ENCODE measurements at regions not wholly inside any gene's neighbourhood (a gene's known extent, or its start where the extent isn't known, plus 50 kb on each side); places are given as distances from the start of the nearest gene placed in this dataset.

DNA sequence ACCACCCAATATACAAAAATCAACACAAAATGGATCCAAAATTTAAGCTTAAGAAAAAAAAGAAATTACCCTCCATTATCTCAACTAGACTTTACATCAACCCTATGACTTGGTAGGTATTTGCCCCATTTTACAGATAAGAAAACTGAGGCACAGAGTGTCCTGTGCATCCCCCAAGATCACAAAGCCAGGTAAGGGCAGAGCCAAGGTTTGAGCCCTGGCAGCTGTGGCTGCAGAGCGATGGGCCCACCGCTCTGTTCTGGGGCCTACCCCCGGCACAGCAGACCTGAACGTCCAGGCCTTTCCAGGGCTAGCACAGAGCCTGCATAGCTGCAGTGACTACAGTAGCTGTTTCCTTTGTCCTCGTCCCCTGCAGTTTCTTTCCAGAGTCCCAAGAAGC lies 417.6 kb downstream of the SOX9 start:
- Mint-ChIP-seq H3K27me3 (peaks cover 31 to 58% of the 10 kb centered on the region in 2 donors), H3K9me3 (peaks cover 0 to 4% (median 3%) of the 10 kb centered on the region in 3 donors), H3K4me1 (peaks cover 3 to 8% (median 6%) of the 10 kb centered on the region in 3 donors), H3K27ac (no peak overlapping the region), H3K4me3 (no peak overlapping the region), H3K36me3 (no peaks in the 10 kb centered on the region)
- Histone ChIP-seq H3K27ac (ENCODE audit: low read length) (no peak overlapping the region), H3K9me3 (no peaks in the 10 kb centered on the region), H3K4me3 (ENCODE audit: control insufficient read depth in 1 of 2, extremely low read depth in 1 of 2, low read length in 1 of 2) (no peak overlapping the region), H3K36me3 (ENCODE audit: control insufficient read depth in 2 of 2, extremely low read depth in 1 of 2, insufficient read depth in 1 of 2, low read length in 1 of 2) (no peaks in the 10 kb centered on the region), H3K27me3 (replicated peaks in 1 of 2; ENCODE audit: control insufficient read depth in 2 of 2, extremely low read depth in 1 of 2, insufficient read depth in 2 of 2, low read length in 1 of 2) (peaks cover 0 to 33% of the 10 kb centered on the region in 2 experiments), H3K4me1 (ENCODE audit: control insufficient read depth in 1 of 2, extremely low read depth in 1 of 2, insufficient read depth in 2 of 2, low read length in 2 of 2) (peaks cover 0 to 3% of the 10 kb centered on the region in 2 experiments)
- no peak for DNase-seq
- no peak for ATAC-seq (replicated peaks in 1 of 4)
- WGBS (ENCODE audit: insufficient coverage), result 90% methylated on average over 4 of the region's 5 CpGs
- ChIA-PET POLR2A (interaction anchor here in 1 of 2 donors (0.6 kb wide), 1 partner anchor 312 kb away, joined by 8 read pairs; no protein-coding TSS in a partner anchor), CTCF (interaction anchor here in 1 of 2 donors (0.6 kb wide), 1 partner anchor 266 kb away, joined by 4 read pairs; no protein-coding TSS in a partner anchor)

DNA sequence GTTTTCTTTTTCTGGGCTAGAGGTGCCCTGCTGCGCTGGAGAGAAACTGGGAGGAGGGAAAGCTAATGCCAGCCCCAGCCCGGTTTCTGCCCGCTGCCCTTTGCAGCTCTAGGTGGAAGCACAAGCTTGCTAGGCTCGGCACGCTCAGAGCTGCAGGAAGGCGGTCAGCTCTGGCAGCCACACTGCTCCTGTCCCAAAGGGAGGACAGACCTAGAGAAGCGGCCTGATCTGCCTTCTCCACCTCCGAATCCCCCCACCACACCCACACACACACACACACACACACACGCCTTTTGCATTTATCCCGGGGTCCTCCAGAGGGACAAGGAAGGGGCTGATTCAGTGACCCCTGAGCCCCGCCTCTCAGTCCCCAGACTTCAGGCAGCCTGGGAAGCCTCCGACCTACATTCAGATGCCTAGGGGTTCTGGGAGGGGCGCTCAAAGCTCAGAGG lies 418.1 kb downstream of the SOX9 start:
- Mint-ChIP-seq H3K27me3 (peaks cover 33 to 58% of the 10 kb centered on the region in 2 donors), H3K4me3 (no peak overlapping the region), H3K36me3 (no peaks in the 10 kb centered on the region), H3K9me3 (peaks cover 0 to 4% (median 3%) of the 10 kb centered on the region in 3 donors), H3K4me1 (peaks cover 3 to 8% (median 6%) of the 10 kb centered on the region in 3 donors), H3K27ac (no peak overlapping the region)
- no peak for DNase-seq
- ChIA-PET CTCF (no interaction called here), POLR2A (interaction anchor here in 1 of 2 donors (0.6 kb wide), 1 partner anchor 312 kb away, joined by 8 read pairs; no protein-coding TSS in a partner anchor)
- H3K4me1 ChIP-seq (ENCODE audit: control insufficient read depth in 1 of 2, extremely low read depth in 1 of 2, insufficient read depth in 2 of 2, low read length in 2 of 2), result peaks cover 0 to 3% of the 10 kb centered on the region in 2 experiments
- H3K36me3 ChIP-seq (ENCODE audit: control insufficient read depth in 2 of 2, extremely low read depth in 1 of 2, insufficient read depth in 1 of 2, low read length in 1 of 2), result no peaks in the 10 kb centered on the region
- no peak overlapping the region for H3K27ac ChIP-seq (ENCODE audit: low read length)
- H3K4me3 ChIP-seq (ENCODE audit: control insufficient read depth in 1 of 2, extremely low read depth in 1 of 2, low read length in 1 of 2), result no peak overlapping the region
- ATAC-seq (replicated peaks in 1 of 4), result no peak
- peaks cover 0 to 33% of the 10 kb centered on the region in 2 experiments for H3K27me3 ChIP-seq (replicated peaks in 1 of 2; ENCODE audit: control insufficient read depth in 2 of 2, extremely low read depth in 1 of 2, insufficient read depth in 2 of 2, low read length in 1 of 2)
- WGBS (ENCODE audit: insufficient coverage), result 91% methylated on average over 13 of the region's 13 CpGs
- no peaks in the 10 kb centered on the region for H3K9me3 ChIP-seq

DNA sequence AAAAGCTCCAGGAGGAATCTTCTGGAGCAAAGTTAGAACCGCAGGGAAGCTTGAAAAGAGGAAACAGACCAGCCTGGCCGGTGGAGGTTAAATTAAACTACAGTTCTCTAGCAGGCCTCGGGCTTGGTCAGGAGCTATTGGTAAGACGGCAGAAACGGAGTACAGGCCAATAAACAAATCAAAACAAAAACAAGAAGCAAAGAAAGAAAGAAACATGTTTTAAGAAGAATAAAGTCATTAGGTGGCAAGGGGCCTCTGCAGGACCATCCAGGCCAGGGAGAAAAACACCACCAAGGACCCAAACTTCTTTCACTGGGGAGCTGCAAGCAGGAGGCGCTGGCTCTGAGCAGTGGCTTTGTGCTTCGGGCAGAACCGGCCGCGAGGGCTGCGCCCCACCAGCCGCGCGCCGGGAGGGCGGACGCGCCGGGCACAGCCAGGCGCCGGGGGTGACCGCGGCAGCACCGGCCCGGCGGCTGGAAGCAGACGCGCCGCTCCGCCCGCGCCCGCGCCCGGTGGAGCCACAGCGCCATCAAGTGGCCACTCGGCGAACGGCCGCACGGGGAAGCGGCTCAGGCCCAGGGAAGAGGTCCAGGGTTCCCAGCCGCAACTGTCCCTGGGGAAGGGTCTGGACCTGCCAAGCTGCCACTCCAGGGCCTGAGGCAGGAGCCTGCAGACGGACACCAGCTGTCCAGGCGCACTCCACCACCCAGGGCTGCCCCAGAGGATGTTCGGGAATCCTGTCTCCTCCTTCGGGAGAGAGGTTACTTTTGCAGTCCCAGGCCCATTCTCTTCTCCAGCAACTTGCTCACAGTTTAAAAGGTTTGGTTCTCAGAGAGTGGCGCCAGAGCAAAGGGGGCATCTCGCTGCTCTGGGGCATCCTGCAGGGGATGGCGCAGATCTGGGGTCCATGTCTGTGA lies 419.4 kb downstream of the SOX9 start:
- peaks cover 0 to 3% of the 10 kb centered on the region in 2 experiments for H3K4me1 ChIP-seq (ENCODE audit: control insufficient read depth in 1 of 2, extremely low read depth in 1 of 2, insufficient read depth in 2 of 2, low read length in 2 of 2)
- ChIA-PET POLR2A (no interaction called here), CTCF (interaction anchor here (0.6 to 0.8 kb wide), 2 partner anchors 10 to 1066 kb away, joined by 3 read pairs; no protein-coding TSS in a partner anchor)
- no peaks in the 10 kb centered on the region for H3K36me3 Mint-ChIP-seq
- H3K4me3 Mint-ChIP-seq, result peak overlapping the region in 1 of 3 donors; percentile 43
- no peaks in the 10 kb centered on the region for H3K9me3 ChIP-seq
- ATAC-seq (replicated peaks in 1 of 4), result peak; percentile 51 to 65 (median 57)
- H3K36me3 ChIP-seq (ENCODE audit: control insufficient read depth in 2 of 2, extremely low read depth in 1 of 2, insufficient read depth in 1 of 2, low read length in 1 of 2), result no peaks in the 10 kb centered on the region
- DNase-seq, result peak in 29 of 35 experiments; percentile 6 to 58 (median 32)
- H3K27ac ChIP-seq (ENCODE audit: low read length), result no peak overlapping the region
- H3K4me3 ChIP-seq (ENCODE audit: control insufficient read depth in 1 of 2, extremely low read depth in 1 of 2, low read length in 1 of 2), result peak overlapping the region in 1 of 2 donors; percentile 44
- peaks cover 33 to 56% of the 10 kb centered on the region in 2 donors for H3K27me3 Mint-ChIP-seq
- peaks cover 0 to 33% of the 10 kb centered on the region in 2 experiments for H3K27me3 ChIP-seq (replicated peaks in 1 of 2; ENCODE audit: control insufficient read depth in 2 of 2, extremely low read depth in 1 of 2, insufficient read depth in 2 of 2, low read length in 1 of 2)
- H3K27ac Mint-ChIP-seq, result no peak overlapping the region
- no peaks in the 10 kb centered on the region for H3K9me3 Mint-ChIP-seq
- 10% methylated on average over 45 of the region's 50 CpGs for WGBS (ENCODE audit: insufficient coverage)
- peaks cover 3 to 8% (median 6%) of the 10 kb centered on the region in 3 donors for H3K4me1 Mint-ChIP-seq

DNA sequence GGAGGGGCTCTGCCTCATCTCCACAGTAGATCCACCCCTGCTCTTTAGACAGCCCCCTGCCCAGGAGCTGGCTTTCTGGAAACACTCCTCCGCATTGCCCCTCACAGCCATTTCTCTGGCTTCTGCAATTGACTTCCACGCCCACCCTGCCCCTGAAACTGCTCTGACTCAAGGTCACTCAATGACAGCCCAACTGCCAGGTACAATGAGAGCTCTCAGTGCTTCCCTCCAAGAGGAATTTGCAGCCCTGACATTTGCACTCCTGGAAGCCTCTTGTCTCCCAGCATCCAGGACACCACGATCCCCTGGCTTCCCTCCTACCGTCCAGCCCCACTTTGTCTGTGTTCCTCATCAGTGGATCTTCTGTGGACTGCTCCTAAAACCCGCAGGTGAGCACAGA lies 421.5 kb downstream of the SOX9 start:
- WGBS (ENCODE audit: insufficient coverage), result 85% methylated on average over 5 of the region's 5 CpGs
- peaks cover 0 to 27% of the 10 kb centered on the region in 2 experiments for H3K27me3 ChIP-seq (replicated peaks in 1 of 2; ENCODE audit: control insufficient read depth in 2 of 2, extremely low read depth in 1 of 2, insufficient read depth in 2 of 2, low read length in 1 of 2)
- H3K27me3 Mint-ChIP-seq, result peaks cover 33 to 43% of the 10 kb centered on the region in 2 donors

DNA sequence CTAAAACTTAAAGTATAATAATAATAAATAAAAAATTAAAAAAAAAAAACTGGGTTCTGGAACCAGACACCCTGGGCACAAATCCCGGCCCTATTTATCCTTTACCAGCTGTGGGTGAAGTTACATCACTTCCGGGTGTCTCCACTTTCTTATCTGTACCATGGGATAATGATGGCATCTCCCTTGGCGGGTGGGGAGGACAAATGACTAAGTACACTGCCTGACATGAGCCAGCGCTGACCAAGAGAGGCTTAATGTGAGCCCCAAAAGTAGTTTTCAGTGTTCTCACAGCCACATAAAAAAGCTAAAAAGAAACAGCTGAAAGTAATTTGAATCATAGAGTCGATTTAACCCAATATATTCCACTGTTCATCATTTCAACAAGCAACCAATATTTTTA lies 424.9 kb downstream of the SOX9 start:
- Mint-ChIP-seq H3K4me3 (no peak overlapping the region), H3K4me1 (peaks cover 0 to 3% (median 0%) of the 10 kb centered on the region in 3 donors), H3K27me3 (peaks cover 21 to 31% of the 10 kb centered on the region in 2 donors), H3K27ac (no peak overlapping the region), H3K36me3 (no peaks in the 10 kb centered on the region), H3K9me3 (no peaks in the 10 kb centered on the region)
- H3K27ac ChIP-seq (ENCODE audit: low read length), result no peak overlapping the region
- H3K9me3 ChIP-seq, result no peaks in the 10 kb centered on the region
- ATAC-seq (replicated peaks in 1 of 4) (no peak), DNase-seq (no peak)
- CTCF ChIA-PET, result interaction anchor here in 1 of 2 donors (0.7 kb wide), 2 partner anchors 11 to 14 kb away, joined by 3 to 5 read pairs; no protein-coding TSS in a partner anchor
- WGBS (ENCODE audit: insufficient coverage), result 82% methylated on average over 3 of the region's 5 CpGs
- peaks cover 0 to 12% of the 10 kb centered on the region in 2 experiments for H3K27me3 ChIP-seq (replicated peaks in 1 of 2; ENCODE audit: control insufficient read depth in 2 of 2, extremely low read depth in 1 of 2, insufficient read depth in 2 of 2, low read length in 1 of 2)
- POLR2A ChIA-PET, result no interaction called here
- H3K36me3 ChIP-seq (ENCODE audit: control insufficient read depth in 2 of 2, extremely low read depth in 1 of 2, insufficient read depth in 1 of 2, low read length in 1 of 2), result no peaks in the 10 kb centered on the region
- H3K4me1 ChIP-seq (ENCODE audit: control insufficient read depth in 1 of 2, extremely low read depth in 1 of 2, insufficient read depth in 2 of 2, low read length in 2 of 2), result no peaks in the 10 kb centered on the region
- H3K4me3 ChIP-seq (ENCODE audit: control insufficient read depth in 1 of 2, extremely low read depth in 1 of 2, low read length in 1 of 2), result no peak overlapping the region

More for the DNA sequence above, 421.5 kb downstream of the SOX9 start:
- H3K4me1 ChIP-seq (ENCODE audit: control insufficient read depth in 1 of 2, extremely low read depth in 1 of 2, insufficient read depth in 2 of 2, low read length in 2 of 2), result peaks cover 0 to 3% of the 10 kb centered on the region in 2 experiments
- H3K36me3 ChIP-seq (ENCODE audit: control insufficient read depth in 2 of 2, extremely low read depth in 1 of 2, insufficient read depth in 1 of 2, low read length in 1 of 2), result no peaks in the 10 kb centered on the region
- no peak overlapping the region for H3K27ac ChIP-seq (ENCODE audit: low read length)
- no peaks in the 10 kb centered on the region for H3K9me3 ChIP-seq
- Mint-ChIP-seq H3K36me3 (no peaks in the 10 kb centered on the region), H3K4me3 (no peak overlapping the region), H3K27ac (no peak overlapping the region), H3K4me1 (peaks cover 3 to 8% (median 6%) of the 10 kb centered on the region in 3 donors), H3K9me3 (no peaks in the 10 kb centered on the region)
- no peak for DNase-seq
- ATAC-seq (replicated peaks in 1 of 4), result no peak
- ChIA-PET POLR2A (no interaction called here), CTCF (no interaction called here)
- no peak overlapping the region for H3K4me3 ChIP-seq (ENCODE audit: control insufficient read depth in 1 of 2, extremely low read depth in 1 of 2, low read length in 1 of 2)

DNA sequence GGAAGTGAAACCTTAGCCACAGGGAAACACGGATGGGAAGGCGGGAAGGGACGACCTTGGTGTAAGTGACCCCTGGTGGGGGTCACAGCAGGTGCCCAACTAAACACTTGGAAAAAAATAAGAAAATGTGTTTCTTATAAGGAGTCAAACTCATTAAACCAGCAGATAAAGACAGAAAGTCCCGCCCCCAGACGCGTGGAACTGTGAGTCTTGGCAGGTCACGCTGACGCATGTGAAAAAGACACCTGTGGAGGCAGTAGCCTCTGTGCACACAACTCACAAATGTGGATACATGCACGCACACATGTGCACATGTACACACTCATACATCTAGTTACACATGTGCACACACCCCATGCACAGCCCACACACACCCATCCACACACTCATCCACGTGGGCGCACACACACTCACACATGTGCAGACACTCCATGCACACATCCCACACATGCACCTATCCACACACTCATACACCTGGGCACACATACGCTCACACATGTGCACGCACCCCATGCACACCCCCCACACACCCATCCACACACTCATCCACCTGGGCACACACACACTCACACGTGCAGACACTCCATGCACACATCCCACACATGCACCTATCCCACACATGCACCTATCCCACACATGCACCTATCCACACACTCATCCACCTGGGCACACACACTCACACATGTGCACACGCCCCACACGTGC lies 432.4 kb downstream of the SOX9 start:
- CTCF ChIA-PET, result no interaction called here
- no peaks in the 10 kb centered on the region for H3K9me3 ChIP-seq
- Mint-ChIP-seq H3K4me1 (no peaks in the 10 kb centered on the region), H3K27me3 (peaks cover 1 to 8% of the 10 kb centered on the region in 2 donors), H3K36me3 (no peaks in the 10 kb centered on the region), H3K9me3 (no peaks in the 10 kb centered on the region), H3K27ac (no peak overlapping the region), H3K4me3 (no peak overlapping the region)
- peaks cover 0 to 4% of the 10 kb centered on the region in 2 experiments for H3K4me1 ChIP-seq (ENCODE audit: control insufficient read depth in 1 of 2, extremely low read depth in 1 of 2, insufficient read depth in 2 of 2, low read length in 2 of 2)
- no peaks in the 10 kb centered on the region for H3K36me3 ChIP-seq (ENCODE audit: control insufficient read depth in 2 of 2, extremely low read depth in 1 of 2, insufficient read depth in 1 of 2, low read length in 1 of 2)
- WGBS (ENCODE audit: insufficient coverage), result 95% methylated on average over 16 of the region's 16 CpGs
- POLR2A ChIA-PET, result no interaction called here
- H3K27me3 ChIP-seq (replicated peaks in 1 of 2; ENCODE audit: control insufficient read depth in 2 of 2, extremely low read depth in 1 of 2, insufficient read depth in 2 of 2, low read length in 1 of 2), result peaks cover 0 to 7% of the 10 kb centered on the region in 2 experiments
- DNase-seq (no peak), ATAC-seq (replicated peaks in 1 of 4) (no peak)
- no peak overlapping the region for H3K27ac ChIP-seq (ENCODE audit: low read length)
- H3K4me3 ChIP-seq (ENCODE audit: control insufficient read depth in 1 of 2, extremely low read depth in 1 of 2, low read length in 1 of 2), result no peak overlapping the region
